Spleen (tissue), 11 donors: ENCODE measurements at regions not wholly inside any gene's neighbourhood (a gene's known extent, or its start where the extent isn't known, plus 50 kb on each side); places are given as distances from the start of the nearest gene placed in this dataset.

Experiments
- DNase-seq: peaks from one replicate; pipeline ENCODE4 v3.0.0-alpha.2; 2020
- H3K27ac ChIP-seq, 8 donors: fragments of 200-600 bp; sonication (generic) in 7 of 8; 1 replicate in 4 of 8; 2 replicates in 4 of 8; pipeline versions ENCODE4 v1.5.0 to v1.8.0; 2016 to 2021; ENCODE audit warnings: inconsistent platforms in 4 of 8, mild to moderate bottlenecking in 4 of 8, moderate library complexity in 1 of 8
- H3K27me3 ChIP-seq, 7 donors: fragments of 200-600 bp; sonication (generic) in 6 of 7; replicated peaks in 1 of 7; 1 replicate in 4 of 7; 2 replicates in 3 of 7; pipeline versions ENCODE4 v1.5.0 to v1.8.0; 2016 to 2021; ENCODE audit warnings: inconsistent platforms in 3 of 7, mild to moderate bottlenecking in 1 of 7
- H3K36me3 ChIP-seq, 6 donors: fragments of 200-600 bp; sonication (generic) in 5 of 6; 1 replicate in 4 of 6; 2 replicates in 2 of 6; pipeline versions ENCODE4 v1.5.0 to v1.8.0; 2016 to 2021; ENCODE audit warnings: inconsistent platforms in 2 of 6
- H3K4me1 ChIP-seq, 6 donors: fragments of 200-600 bp; sonication (generic) in 5 of 6; 1 replicate in 3 of 6; 2 replicates in 3 of 6; pipeline versions ENCODE4 v1.5.0 to v1.8.0; 2016 to 2021; ENCODE audit warnings: inconsistent platforms in 3 of 6
- H3K4me3 ChIP-seq, 8 donors: fragments of 200-600 bp; sonication (generic) in 7 of 8; 1 replicate in 4 of 8; 2 replicates in 4 of 8; pipeline versions ENCODE4 v1.5.0 to v1.8.0; 2016 to 2021; ENCODE audit warnings: inconsistent platforms in 4 of 8, mild to moderate bottlenecking in 4 of 8, moderate library complexity in 2 of 8
- H3K9me3 ChIP-seq, 8 donors: fragments of 200-600 bp; sonication (generic) in 7 of 8; 1 replicate in 4 of 8; 2 replicates in 4 of 8; pipeline versions ENCODE4 v1.5.0 to v1.8.0; 2016 to 2021; ENCODE audit warnings: inconsistent platforms in 4 of 8
- CTCF ChIP-seq, 11 experiments: fragments of 200-600 bp in 7 of 11; fragments of 450-650 bp in 4 of 11; sonication (generic) in 4 of 11; IDR thresholded peaks in 8 of 11; conservative IDR thresholded peaks in 3 of 11; 1 replicate in 7 of 11; 2 replicates in 4 of 11; pipeline versions ENCODE4 v1.4.0 to v1.8.0; 2016 to 2021; ENCODE audit warnings: antibody characterized with exemption in 11 of 11, inconsistent platforms in 4 of 11, mild to moderate bottlenecking in 1 of 11
- POLR2A ChIP-seq, 3 donors: fragments of 450-650 bp; IDR thresholded peaks; one replicate each; pipeline ENCODE4 v1.5.1; 2017; ENCODE audit warnings: antibody characterized with exemption in 3 of 3, mild to moderate bottlenecking in 1 of 3
- POLR2AphosphoS5 ChIP-seq, 3 donors: sonication (generic); formaldehyde crosslinking; IDR thresholded peaks; one replicate each; pipeline ENCODE4 v1.5.1; 2017; ENCODE audit warnings: antibody characterized with exemption in 3 of 3
- WGBS, 5 donors: extraction: QIAGEN DNeasy Blood & Tissue Kit in 3 of 5; methylation state at CpG; one replicate each; pipeline versions ENCODE4 v1.1.5 to v1.1.7; 2013 to 2018; 5-methylcytosine and 5-hydroxymethylcytosine counted together
- intact Hi-C: fragments of 100-400 bp; cut with DNase I; formaldehyde crosslinking; loops from one replicate; pipeline ENCODE4 v1.15.0; 2023; ENCODE audit warnings: low total_unique reads
- donor health status: healthy with polysubstance abuse.
- donor health status: DM: no; HTN: no; CAD: no; lungs with moderate emphysema.
- donor health status: DM: no; HTN: no; CAD: no.
- donor health status: Bipolar disorder and iron deficiency.
- donor health status: healthy.
- donor health status: DM: no; HTN: no; CAD: no.
- donor health status: DM: yes; HTN: yes; CAD: no.

GRCh38 chr2:60157283-60157682 is 396.2 kb downstream of the BCL11A start:
- H3K4me3 ChIP-seq: no peak overlapping the region
- no peak for DNase-seq
- no peak overlapping the region for H3K27ac ChIP-seq
- no peaks in the 10 kb centered on the region for H3K27me3 ChIP-seq
- intact Hi-C loops: no loop called here
- WGBS, 5 donors: 78 to 87% (median 84%) methylated on average over 1 of the region's 1 CpG
- peaks cover 0 to 9% (median 0%) of the 10 kb centered on the region in 6 donors for H3K4me1 ChIP-seq
- TF ChIP-seq CTCF (IDR thresholded peaks at IDR 0.05 in 8 of 11, conservative IDR thresholded peaks at IDR 0.05 in 3 of 11) (no peak), POLR2A (IDR thresholded peaks at IDR 0.05) (no peak), POLR2AphosphoS5 (IDR thresholded peaks at IDR 0.05) (no peak)
- H3K36me3 ChIP-seq: no peaks in the 10 kb centered on the region
- H3K9me3 ChIP-seq: peaks cover 0 to 13% (median 9%) of the 10 kb centered on the region in 8 donors

GRCh38 chr2:60154142-60154541 is 399.3 kb downstream of the BCL11A start:
- Histone ChIP-seq H3K9me3 (peaks cover 0 to 15% (median 13%) of the 10 kb centered on the region in 8 donors), H3K4me1 (peaks cover 0 to 3% (median 0%) of the 10 kb centered on the region in 6 donors), H3K4me3 (no peak overlapping the region), H3K36me3 (no peaks in the 10 kb centered on the region), H3K27ac (no peak overlapping the region), H3K27me3 (no peaks in the 10 kb centered on the region)
- WGBS, 5 donors: 61 to 82% (median 71%) methylated on average over 2 of the region's 2 CpGs
- TF ChIP-seq CTCF (IDR thresholded peaks at IDR 0.05 in 8 of 11, conservative IDR thresholded peaks at IDR 0.05 in 3 of 11): no peak
- no peak for TF ChIP-seq POLR2A (IDR thresholded peaks at IDR 0.05)
- no peak for TF ChIP-seq POLR2AphosphoS5 (IDR thresholded peaks at IDR 0.05)
- intact Hi-C loops: no loop called here
- DNase-seq: no peak

GRCh38 chr2:60152226-60152833 is 401.1 kb downstream of the BCL11A start:
- Histone ChIP-seq H3K36me3 (no peaks in the 10 kb centered on the region), H3K4me3 (no peak overlapping the region), H3K27me3 (no peaks in the 10 kb centered on the region), H3K9me3 (peaks cover 0 to 15% (median 13%) of the 10 kb centered on the region in 8 donors), H3K4me1 (peaks cover 0 to 10% (median 0%) of the 10 kb centered on the region in 6 donors), H3K27ac (no peak overlapping the region)
- no peak for DNase-seq
- TF ChIP-seq POLR2A (IDR thresholded peaks at IDR 0.05): no peak
- peak; percentile 33 to 80 (median 67) for TF ChIP-seq CTCF (IDR thresholded peaks at IDR 0.05 in 8 of 11, conservative IDR thresholded peaks at IDR 0.05 in 3 of 11)
- intact Hi-C loops: no loop called here
- WGBS, 5 donors: 68 to 81% (median 76%) methylated on average over 4 of the region's 4 CpGs

- TF ChIP-seq POLR2A (IDR thresholded peaks at IDR 0.05) (no peak), POLR2AphosphoS5 (IDR thresholded peaks at IDR 0.05) (no peak), CTCF (IDR thresholded peaks at IDR 0.05 in 8 of 11, conservative IDR thresholded peaks at IDR 0.05 in 3 of 11) (no peak)
- H3K36me3 ChIP-seq: no peaks in the 10 kb centered on the region
- no peak for DNase-seq
- H3K27me3 ChIP-seq: no peaks in the 10 kb centered on the region
- 17 to 50% (median 25%) methylated on average over 1 of the region's 1 CpG for WGBS, 5 donors
- intact Hi-C loops: no loop called here
- no peak overlapping the region for H3K4me3 ChIP-seq
- peaks cover 0 to 15% (median 13%) of the 10 kb centered on the region in 8 donors for H3K9me3 ChIP-seq
- no peak overlapping the region for H3K27ac ChIP-seq
- H3K4me1 ChIP-seq: peaks cover 0 to 10% (median 0%) of the 10 kb centered on the region in 6 donors
Measured at GRCh38 chr2:60149176-60149575, 404.3 kb downstream of the BCL11A start.
